Colonic mucosa (tissue), 4 donors: ENCODE measurements at regions not wholly inside any gene's neighbourhood (a gene's known extent, or its start where the extent isn't known, plus 50 kb on each side); places are given as distances from the start of the nearest gene placed in this dataset.

Experiments used
- DNase-seq: peaks from one replicate; pipeline ENCODE4 v3.0.0-alpha.2; 2020
- H3K27ac ChIP-seq: fragments of 200-600 bp; one replicate; pipeline ENCODE4 v1.8.0; 2021
- H3K27me3 ChIP-seq: fragments of 200-600 bp; one replicate; pipeline ENCODE4 v1.8.0; 2021
- H3K36me3 ChIP-seq: fragments of 200-600 bp; one replicate; pipeline ENCODE4 v1.8.0; 2021
- H3K4me1 ChIP-seq: fragments of 200-600 bp; one replicate; pipeline ENCODE4 v1.8.0; 2021; ENCODE audit warnings: mild to moderate bottlenecking
- H3K4me3 ChIP-seq: fragments of 200-600 bp; one replicate; pipeline ENCODE4 v1.8.0; 2021
- H3K9ac ChIP-seq, 2 donors: one replicate each; pipeline ENCODE4 v1.7.0; 2013; ENCODE audit warnings: control low read depth in 2 of 2, low read depth in 2 of 2, low read length in 2 of 2
- H3K9me3 ChIP-seq: fragments of 200-600 bp; one replicate; pipeline ENCODE4 v1.8.0; 2021
- CTCF ChIP-seq: fragments of 200-600 bp; IDR thresholded peaks from one replicate; pipeline ENCODE4 v1.8.0; 2022; ENCODE audit warnings: antibody characterized with exemption, mild to moderate bottlenecking
- intact Hi-C: fragments of 100-400 bp; cut with DNase I; formaldehyde crosslinking; loops from one replicate; pipeline ENCODE4 v1.14.1; 2022
- donor health status: healthy.
- donor health status: DM: no; HTN: no; CAD: no.
- donor health status: DM: no; HTN: no; CAD: no.

GRCh38 chr18:41524674-41525470 lies 430.2 kb upstream of the PIK3C3 start:
- DNase-seq = no peak
- H3K27me3 ChIP-seq = no peaks in the 10 kb centered on the region
- no peaks in the 10 kb centered on the region for H3K36me3 ChIP-seq
- H3K9me3 ChIP-seq = no peaks in the 10 kb centered on the region
- H3K9ac ChIP-seq = no peak overlapping the region
- no peak overlapping the region for H3K4me3 ChIP-seq
- TF ChIP-seq CTCF = no peak
- intact Hi-C loops = no loop called here
- H3K4me1 ChIP-seq = no peaks in the 10 kb centered on the region
- H3K27ac ChIP-seq = no peak overlapping the region

GRCh38 chr18:41517142-41517541 lies 437.9 kb upstream of the PIK3C3 start:
- Histone ChIP-seq H3K9me3 (no peaks in the 10 kb centered on the region), H3K36me3 (no peaks in the 10 kb centered on the region), H3K4me3 (no peak overlapping the region), H3K27ac (no peak overlapping the region), H3K4me1 (no peaks in the 10 kb centered on the region), H3K27me3 (no peaks in the 10 kb centered on the region), H3K9ac (no peak overlapping the region)
- TF ChIP-seq CTCF = no peak
- DNase-seq = no peak
- intact Hi-C loops = no loop called here

- intact Hi-C loops = no loop called here
- no peak for TF ChIP-seq CTCF
- Histone ChIP-seq H3K4me3 (no peak overlapping the region), H3K9me3 (no peaks in the 10 kb centered on the region), H3K9ac (no peak overlapping the region), H3K27ac (no peak overlapping the region), H3K27me3 (no peaks in the 10 kb centered on the region), H3K36me3 (no peaks in the 10 kb centered on the region), H3K4me1 (no peaks in the 10 kb centered on the region)
- no peak for DNase-seq
Measured at GRCh38 chr18:41513438-41513837, 441.6 kb upstream of the PIK3C3 start.

- DNase-seq = no peak
- H3K4me3 ChIP-seq = no peak overlapping the region
- intact Hi-C loops = no loop called here
- H3K4me1 ChIP-seq = no peaks in the 10 kb centered on the region
- H3K27me3 ChIP-seq = no peaks in the 10 kb centered on the region
- H3K36me3 ChIP-seq = no peaks in the 10 kb centered on the region
- no peaks in the 10 kb centered on the region for H3K9me3 ChIP-seq
- no peak for TF ChIP-seq CTCF
- H3K9ac ChIP-seq = no peak overlapping the region
- H3K27ac ChIP-seq = no peak overlapping the region
Measured at GRCh38 chr18:41504316-41504715, 450.7 kb upstream of the PIK3C3 start.

GRCh38 chr18:41501848-41502247 lies 453.2 kb upstream of the PIK3C3 start:
- intact Hi-C loops = no loop called here
- H3K27ac ChIP-seq = no peak overlapping the region
- H3K27me3 ChIP-seq = no peaks in the 10 kb centered on the region
- H3K36me3 ChIP-seq = no peaks in the 10 kb centered on the region
- no peak for DNase-seq
- no peaks in the 10 kb centered on the region for H3K9me3 ChIP-seq
- no peaks in the 10 kb centered on the region for H3K4me1 ChIP-seq
- no peak overlapping the region for H3K4me3 ChIP-seq
- H3K9ac ChIP-seq = no peak overlapping the region
- no peak for TF ChIP-seq CTCF
